GM18870 (cell line): ENCODE measurements at regions not wholly inside any gene's neighbourhood (a gene's known extent, or its start where the extent isn't known, plus 50 kb on each side); places are given as distances from the start of the nearest gene placed in this dataset.

ENCODE experiments used
- ATAC-seq: cut with Tn5 transposase; IDR thresholded peaks from one replicate; pipeline ENCODE4 v1.9.1; 2021; ENCODE audit warnings: moderate library complexity; ENCODE audit not compliant: unreplicated experiment

DNA sequence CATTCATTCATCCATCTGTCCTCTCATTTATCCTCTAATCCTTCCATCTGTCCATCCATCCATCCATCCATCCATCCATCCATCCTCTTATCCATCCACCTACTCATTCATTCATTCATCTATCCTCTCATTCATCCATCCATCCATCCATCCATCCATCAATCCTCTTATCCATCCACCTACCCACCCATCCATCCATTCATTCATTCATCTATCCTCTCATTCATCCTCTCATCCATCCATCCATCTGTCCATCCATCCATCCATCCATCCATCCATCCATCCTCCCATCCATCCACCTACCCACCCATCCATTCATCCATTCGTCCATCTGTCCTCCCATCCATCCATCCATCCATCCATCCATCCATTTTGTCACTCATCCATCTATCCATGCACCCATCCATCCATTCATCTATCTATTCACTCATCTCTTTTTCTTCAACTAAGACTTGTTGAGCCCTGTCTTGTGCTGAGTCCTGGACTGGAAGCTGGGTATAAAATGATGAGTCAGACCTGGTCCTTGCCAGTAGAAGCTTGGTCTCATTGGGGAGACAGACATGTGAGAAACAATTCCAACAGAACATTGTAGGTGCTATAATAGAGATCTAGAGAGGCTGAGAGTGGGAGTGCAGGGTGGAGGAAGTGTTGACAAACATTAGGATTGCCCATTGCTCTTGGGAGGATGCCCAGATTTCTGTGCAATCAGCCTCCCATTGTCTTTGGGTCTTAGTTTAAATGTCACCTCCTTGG is 55.0 kb upstream of the IER5L start:
- ATAC-seq, result no peak

GRCh38 chr9:129231759-129232158 is 53.7 kb upstream of the IER5L start:
- ATAC-seq, result no peak

DNA sequence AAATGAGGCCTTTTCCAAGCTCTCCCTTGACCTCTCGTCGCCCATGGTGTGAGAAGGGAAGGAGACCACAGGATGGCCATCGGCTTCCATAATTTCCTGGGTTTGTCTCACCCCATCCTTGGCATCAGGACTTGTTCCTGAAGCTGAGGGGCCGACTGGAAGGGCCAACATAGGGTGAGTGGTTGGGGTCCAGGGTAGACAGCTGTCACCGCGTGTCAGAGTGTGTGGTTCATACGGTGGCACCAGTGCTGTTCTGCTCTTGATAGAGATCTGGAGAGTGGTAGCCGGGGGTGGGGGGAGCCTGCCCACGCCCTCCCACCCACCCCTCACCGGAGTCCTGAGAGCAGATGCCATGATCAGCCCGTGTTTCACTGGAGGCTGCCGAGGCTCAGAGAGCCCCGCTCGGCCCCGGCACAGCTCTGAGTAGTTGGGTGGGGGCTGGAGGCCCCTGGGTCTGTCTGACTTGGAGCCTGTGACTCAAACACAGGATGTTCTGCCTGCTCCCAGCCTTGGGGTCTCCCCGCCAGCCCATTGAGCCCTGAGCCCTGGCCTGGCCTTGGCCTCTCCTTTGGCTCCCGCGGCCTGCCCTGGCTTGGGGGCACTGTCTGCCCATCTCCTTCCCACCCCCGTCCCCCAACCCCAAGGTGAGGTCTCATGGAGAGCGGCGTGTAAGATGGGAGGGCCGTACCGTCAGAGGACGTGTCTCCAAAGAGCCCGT is 53.1 kb upstream of the IER5L start:
- ATAC-seq, result no peak

- no peak for ATAC-seq
Measured at GRCh38 chr9:129230302-129230701, 52.2 kb upstream of the IER5L start.
